HCT116 (cell line): ENCODE measurements at regions not wholly inside any gene's neighbourhood (a gene's known extent, or its start where the extent isn't known, plus 50 kb on each side); places are given as distances from the start of the nearest gene placed in this dataset.

Experiments used
- ATAC-seq: fragments of 200-7000 bp; cut with Tn5 transposase; 2 replicates; pipeline ENCODE4 v1.9.1; 2020; ENCODE audit warnings: mild to moderate bottlenecking, moderate library complexity
- BruUV-seq: library from RNA; stranded (reverse); fragments of 400-500 nt; replicated peaks from 2 replicates; lab custom pipeline; 2021; lab: Mats Ljungman, UMichigan
- CTCF ChIA-PET: fragments of 300-600 bp; sonication (Branson Sonifier 250); formaldehyde crosslinking; loops from one replicate; lab custom pipeline; 2021; ENCODE audit warnings: antibody characterized with exemption; lab: Charles Lee
- POLR2A ChIA-PET: fragments of 300-600, 350-600 bp; sonication (Branson Sonifier 250); formaldehyde crosslinking; loops from one replicate; lab custom pipeline; 2021; ENCODE audit warnings: antibody characterized with exemption; lab: Charles Lee
- RAD21 ChIA-PET, 2 experiments: fragments of 300-600 bp; sonication (Branson Sonifier 250); formaldehyde crosslinking; loops; one replicate each; lab custom pipeline; 2023; ENCODE audit warnings: low total read pairs in 2 of 2; ENCODE audit not compliant: uncharacterized antibody in 2 of 2, unreplicated experiment in 2 of 2, low non-redundant PET in 1 of 2; lab: Charles Lee
- DNase-seq: peaks from one replicate; pipeline ENCODE4 v3.0.0-alpha.2; 2010; ENCODE audit warnings: low read depth, low spot score
- H2AFZ ChIP-seq: fragments of 200-600 bp; shearing (Covaris generic), sonication (generic); 2 replicates; pipeline ENCODE4 v1.6.1; 2017; ENCODE audit warnings: low read depth, mixed run types, mixed read lengths, antibody characterized with exemption, low read length; ENCODE audit not compliant: poor library complexity, severe bottlenecking
- H3K27ac ChIP-seq: 2 replicates; pipeline ENCODE4 v1.5.1; 2012; ENCODE audit warnings: low read depth, low read length
- H3K27me3 ChIP-seq: fragments of 200-600 bp; sonication (generic); 2 replicates; pipeline ENCODE4 v1.6.1; 2016; ENCODE audit warnings: mixed run types, low read length, mixed read lengths; ENCODE audit not compliant: insufficient read depth
- H3K36me3 ChIP-seq, 2 experiments: fragments of 200-500 bp in 1 of 2; fragments of 200-600 bp in 1 of 2; sonication (Bioruptor generic) in 1 of 2; sonication (generic) in 1 of 2; 2 replicates each; pipeline versions ENCODE4 v1.5.1 to v1.6.1; 2014 to 2016; ENCODE audit warnings: low read length in 2 of 2, inconsistent platforms in 1 of 2, mixed read lengths in 1 of 2, mixed run types in 1 of 2; ENCODE audit not compliant: insufficient read depth in 2 of 2, control insufficient read depth in 1 of 2
- H3K4me1 ChIP-seq, 2 experiments: fragments of 200-600 bp in 1 of 2; sonication (generic) in 1 of 2; 2 replicates each; pipeline versions ENCODE4 v1.5.1 to v1.6.1; 2012 to 2017; ENCODE audit warnings: low read length in 2 of 2, inconsistent platforms in 1 of 2, mild to moderate bottlenecking in 1 of 2, mixed read lengths in 1 of 2, mixed run types in 1 of 2, moderate library complexity in 1 of 2; ENCODE audit not compliant: insufficient read depth in 2 of 2, control insufficient read depth in 1 of 2
- H3K4me2 ChIP-seq: fragments of 200-600 bp; sonication (generic); 2 replicates; pipeline ENCODE4 v1.6.1; 2017; ENCODE audit warnings: mixed run types, low read length, mixed read lengths
- H3K4me3 ChIP-seq, 2 experiments: fragments of 200-600 bp in 1 of 2; sonication (generic) in 1 of 2; replicated peaks in 1 of 2; 2 replicates each; pipeline ENCODE4 v1.5.1; 2011 to 2016; ENCODE audit warnings: low read length in 2 of 2, control low read depth in 1 of 2, low read depth in 1 of 2, mild to moderate bottlenecking in 1 of 2, mixed read lengths in 1 of 2, mixed run types in 1 of 2
- H3K79me2 ChIP-seq: fragments of 200-600 bp; sonication (generic); 2 replicates; pipeline ENCODE4 v1.6.1; 2017; ENCODE audit warnings: mild to moderate bottlenecking, mixed run types, low read length, moderate library complexity, mixed read lengths; ENCODE audit not compliant: insufficient read depth
- H3K9ac ChIP-seq: fragments of 200-600 bp; sonication (generic); 2 replicates; pipeline ENCODE4 v1.6.1; 2016; ENCODE audit warnings: low read length, mixed read lengths
- H3K9me2 ChIP-seq: fragments of 200-600 bp; sonication (generic), shearing (Covaris generic); 2 replicates; pipeline ENCODE4 v1.6.1; 2017; ENCODE audit warnings: mixed run types, mild to moderate bottlenecking, moderate library complexity; ENCODE audit not compliant: insufficient read depth
- H3K9me3 ChIP-seq, 2 experiments: fragments of 200-500 bp in 1 of 2; fragments of 200-600 bp in 1 of 2; sonication (Bioruptor generic) in 1 of 2; sonication (generic) in 1 of 2; 2 replicates each; pipeline ENCODE4 v1.6.1; 2014 to 2017; ENCODE audit warnings: low read length in 2 of 2, mixed read lengths in 2 of 2, inconsistent platforms in 1 of 2, low read depth in 1 of 2, mild to moderate bottlenecking in 1 of 2, mixed run types in 1 of 2, moderate library complexity in 1 of 2; ENCODE audit not compliant: control insufficient read depth in 1 of 2, insufficient read depth in 1 of 2
- H4K20me1 ChIP-seq: fragments of 200-600 bp; sonication (generic), shearing (Covaris generic); 2 replicates; pipeline ENCODE4 v1.6.1; 2017; ENCODE audit warnings: mixed run types, mild to moderate bottlenecking, moderate library complexity; ENCODE audit not compliant: insufficient read depth
- ATF3 ChIP-seq: IDR thresholded peaks from 2 replicates; pipeline ENCODE4 v1.6.1; 2012
- CBX3 ChIP-seq: IDR thresholded peaks from 2 replicates; pipeline ENCODE4 v1.6.1; 2012; ENCODE audit warnings: low read depth
- CEBPB ChIP-seq: IDR thresholded peaks from 2 replicates; pipeline ENCODE4 v1.6.1; 2012; ENCODE audit warnings: low read depth
- CTCF ChIP-seq, 3 experiments: fragments of 200-600 bp in 1 of 3; sonication (generic) in 1 of 3; IDR thresholded peaks in 2 of 3; conservative IDR thresholded peaks in 1 of 3; 2 replicates each; pipeline ENCODE4 v1.5.1; 2012 to 2017; ENCODE audit warnings: low read depth in 2 of 3, low read length in 2 of 3, antibody characterized with exemption in 1 of 3, borderline replicate concordance in 1 of 3, control low read depth in 1 of 3, mild to moderate bottlenecking in 1 of 3, mixed read lengths in 1 of 3, mixed run types in 1 of 3, moderate library complexity in 1 of 3; ENCODE audit not compliant: insufficient read depth in 1 of 3
- EZH2phosphoT487 ChIP-seq: fragments of 200-600 bp; IDR thresholded peaks from 2 replicates; pipeline ENCODE4 v1.6.1; 2018; ENCODE audit warnings: antibody characterized with exemption, borderline replicate concordance
- FOSL1 ChIP-seq: IDR thresholded peaks from 2 replicates; pipeline ENCODE4 v1.6.1; 2012; ENCODE audit warnings: low read depth
- JUND ChIP-seq: IDR thresholded peaks from 2 replicates; pipeline ENCODE4 v1.6.1; 2012
- MAX ChIP-seq: IDR thresholded peaks from 2 replicates; pipeline ENCODE4 v1.6.1; 2012
- POLR2A ChIP-seq: IDR thresholded peaks from 2 replicates; pipeline ENCODE4 v1.7.0; 2011; ENCODE audit warnings: borderline replicate concordance; ENCODE audit not compliant: insufficient read depth, insufficient read length; ENCODE audit errors: extremely low read depth
- RAD21 ChIP-seq: IDR thresholded peaks from 2 replicates; pipeline ENCODE4 v1.6.1; 2012; ENCODE audit warnings: low read depth, mild to moderate bottlenecking
- SP1 ChIP-seq: IDR thresholded peaks from 2 replicates; pipeline ENCODE4 v1.6.1; 2012; ENCODE audit warnings: low read depth
- TCF7L2 ChIP-seq: IDR thresholded peaks from 2 replicates; pipeline ENCODE4 v1.7.0; 2011; ENCODE audit warnings: borderline replicate concordance, inconsistent platforms; ENCODE audit not compliant: insufficient read depth, insufficient read length; ENCODE audit errors: extremely low read depth
- ZBTB33 ChIP-seq: IDR thresholded peaks from 2 replicates; pipeline ENCODE4 v1.6.1; 2011; ENCODE audit warnings: mild to moderate bottlenecking, low read length, moderate library complexity; ENCODE audit not compliant: insufficient replicate concordance; ENCODE audit errors: extremely low read depth
- ZNF274 ChIP-seq: fragments of 200-500 bp; sonication (Bioruptor generic); IDR thresholded peaks from 2 replicates; pipeline ENCODE4 v1.6.1; 2014; ENCODE audit warnings: mild to moderate bottlenecking, low read depth, low read length, inconsistent platforms
- intact Hi-C: fragments of 100-400 bp; cut with micrococcal nuclease; formaldehyde crosslinking; loops from 2 replicates; pipeline ENCODE4 v1.10.0; 2022

GRCh38 chr2:136295168-136295567, 177.2 kb upstream of the CXCR4 start:
- POLR2A ChIA-PET, result no interaction called here
- no peak overlapping the region for H3K4me3 ChIP-seq
- CTCF ChIA-PET, result no interaction called here
- ATAC-seq, result no peak
- no peak overlapping the region for H3K9ac ChIP-seq
- intact Hi-C loops, result no loop called here
- H3K36me3 ChIP-seq, result no peaks in the 10 kb centered on the region
- H3K27me3 ChIP-seq, result no peaks in the 10 kb centered on the region
- H3K4me2 ChIP-seq, result no peak overlapping the region
- H4K20me1 ChIP-seq, result no peaks in the 10 kb centered on the region
- no peak for DNase-seq
- H3K27ac ChIP-seq, result no peak overlapping the region
- no peaks in the 10 kb centered on the region for H3K4me1 ChIP-seq
- TF ChIP-seq SP1, result no peak
- TF ChIP-seq ZBTB33, result no peak
- no peak for TF ChIP-seq MAX
- no peak for TF ChIP-seq CBX3
- TF ChIP-seq TCF7L2, result no peak
- TF ChIP-seq JUND, result no peak
- no peak for TF ChIP-seq FOSL1
- TF ChIP-seq EZH2phosphoT487, result no peak
- no peak for TF ChIP-seq CEBPB
- no peak for TF ChIP-seq POLR2A
- TF ChIP-seq ZNF274, result no peak
- no peak for TF ChIP-seq RAD21
- TF ChIP-seq ATF3, result no peak
- no peak for TF ChIP-seq CTCF (IDR thresholded peaks at IDR 0.05 in 2 of 3, conservative IDR thresholded peaks at IDR 0.05 in 1 of 3; ENCODE audit: borderline replicate concordance in 1 of 3, insufficient read depth in 1 of 3, low read depth in 2 of 3, low read length in 2 of 3)
- H3K79me2 ChIP-seq, result no peaks in the 10 kb centered on the region
- no peaks in the 10 kb centered on the region for H3K9me2 ChIP-seq
- H2AFZ ChIP-seq, result no peak overlapping the region
- H3K9me3 ChIP-seq, result no peaks in the 10 kb centered on the region
- RAD21 ChIA-PET, result no interaction called here
- BruUV-seq, result no TSS peak
